HCT116 (cell line): ENCODE measurements at regions not wholly inside any gene's neighbourhood (a gene's known extent, or its start where the extent isn't known, plus 50 kb on each side); places are given as distances from the start of the nearest gene placed in this dataset.

Source experiments
- ATAC-seq: fragments of 200-7000 bp; cut with Tn5 transposase; 2 replicates; pipeline ENCODE4 v1.9.1; 2020; ENCODE audit warnings: mild to moderate bottlenecking, moderate library complexity
- BruUV-seq: library from RNA; stranded (reverse); fragments of 400-500 nt; replicated peaks from 2 replicates; lab custom pipeline; 2021; lab: Mats Ljungman, UMichigan
- CTCF ChIA-PET: fragments of 300-600 bp; sonication (Branson Sonifier 250); formaldehyde crosslinking; loops from one replicate; lab custom pipeline; 2021; ENCODE audit warnings: antibody characterized with exemption; lab: Charles Lee
- POLR2A ChIA-PET: fragments of 300-600, 350-600 bp; sonication (Branson Sonifier 250); formaldehyde crosslinking; loops from one replicate; lab custom pipeline; 2021; ENCODE audit warnings: antibody characterized with exemption; lab: Charles Lee
- RAD21 ChIA-PET, 2 experiments: fragments of 300-600 bp; sonication (Branson Sonifier 250); formaldehyde crosslinking; loops; one replicate each; lab custom pipeline; 2023; ENCODE audit warnings: low total read pairs in 2 of 2; ENCODE audit not compliant: uncharacterized antibody in 2 of 2, unreplicated experiment in 2 of 2, low non-redundant PET in 1 of 2; lab: Charles Lee
- DNase-seq: peaks from one replicate; pipeline ENCODE4 v3.0.0-alpha.2; 2010; ENCODE audit warnings: low read depth, low spot score
- H2AFZ ChIP-seq: fragments of 200-600 bp; shearing (Covaris generic), sonication (generic); 2 replicates; pipeline ENCODE4 v1.6.1; 2017; ENCODE audit warnings: low read depth, mixed run types, mixed read lengths, antibody characterized with exemption, low read length; ENCODE audit not compliant: poor library complexity, severe bottlenecking
- H3K27ac ChIP-seq: 2 replicates; pipeline ENCODE4 v1.5.1; 2012; ENCODE audit warnings: low read depth, low read length
- H3K27me3 ChIP-seq: fragments of 200-600 bp; sonication (generic); 2 replicates; pipeline ENCODE4 v1.6.1; 2016; ENCODE audit warnings: mixed run types, low read length, mixed read lengths; ENCODE audit not compliant: insufficient read depth
- H3K36me3 ChIP-seq, 2 experiments: fragments of 200-500 bp in 1 of 2; fragments of 200-600 bp in 1 of 2; sonication (Bioruptor generic) in 1 of 2; sonication (generic) in 1 of 2; 2 replicates each; pipeline versions ENCODE4 v1.5.1 to v1.6.1; 2014 to 2016; ENCODE audit warnings: low read length in 2 of 2, inconsistent platforms in 1 of 2, mixed read lengths in 1 of 2, mixed run types in 1 of 2; ENCODE audit not compliant: insufficient read depth in 2 of 2, control insufficient read depth in 1 of 2
- H3K4me1 ChIP-seq, 2 experiments: fragments of 200-600 bp in 1 of 2; sonication (generic) in 1 of 2; 2 replicates each; pipeline versions ENCODE4 v1.5.1 to v1.6.1; 2012 to 2017; ENCODE audit warnings: low read length in 2 of 2, inconsistent platforms in 1 of 2, mild to moderate bottlenecking in 1 of 2, mixed read lengths in 1 of 2, mixed run types in 1 of 2, moderate library complexity in 1 of 2; ENCODE audit not compliant: insufficient read depth in 2 of 2, control insufficient read depth in 1 of 2
- H3K4me2 ChIP-seq: fragments of 200-600 bp; sonication (generic); 2 replicates; pipeline ENCODE4 v1.6.1; 2017; ENCODE audit warnings: mixed run types, low read length, mixed read lengths
- H3K4me3 ChIP-seq, 2 experiments: fragments of 200-600 bp in 1 of 2; sonication (generic) in 1 of 2; replicated peaks in 1 of 2; 2 replicates each; pipeline ENCODE4 v1.5.1; 2011 to 2016; ENCODE audit warnings: low read length in 2 of 2, control low read depth in 1 of 2, low read depth in 1 of 2, mild to moderate bottlenecking in 1 of 2, mixed read lengths in 1 of 2, mixed run types in 1 of 2
- H3K79me2 ChIP-seq: fragments of 200-600 bp; sonication (generic); 2 replicates; pipeline ENCODE4 v1.6.1; 2017; ENCODE audit warnings: mild to moderate bottlenecking, mixed run types, low read length, moderate library complexity, mixed read lengths; ENCODE audit not compliant: insufficient read depth
- H3K9ac ChIP-seq: fragments of 200-600 bp; sonication (generic); 2 replicates; pipeline ENCODE4 v1.6.1; 2016; ENCODE audit warnings: low read length, mixed read lengths
- H3K9me2 ChIP-seq: fragments of 200-600 bp; sonication (generic), shearing (Covaris generic); 2 replicates; pipeline ENCODE4 v1.6.1; 2017; ENCODE audit warnings: mixed run types, mild to moderate bottlenecking, moderate library complexity; ENCODE audit not compliant: insufficient read depth
- H3K9me3 ChIP-seq, 2 experiments: fragments of 200-500 bp in 1 of 2; fragments of 200-600 bp in 1 of 2; sonication (Bioruptor generic) in 1 of 2; sonication (generic) in 1 of 2; 2 replicates each; pipeline ENCODE4 v1.6.1; 2014 to 2017; ENCODE audit warnings: low read length in 2 of 2, mixed read lengths in 2 of 2, inconsistent platforms in 1 of 2, low read depth in 1 of 2, mild to moderate bottlenecking in 1 of 2, mixed run types in 1 of 2, moderate library complexity in 1 of 2; ENCODE audit not compliant: control insufficient read depth in 1 of 2, insufficient read depth in 1 of 2
- H4K20me1 ChIP-seq: fragments of 200-600 bp; sonication (generic), shearing (Covaris generic); 2 replicates; pipeline ENCODE4 v1.6.1; 2017; ENCODE audit warnings: mixed run types, mild to moderate bottlenecking, moderate library complexity; ENCODE audit not compliant: insufficient read depth
- CBX3 ChIP-seq: IDR thresholded peaks from 2 replicates; pipeline ENCODE4 v1.6.1; 2012; ENCODE audit warnings: low read depth
- CEBPB ChIP-seq: IDR thresholded peaks from 2 replicates; pipeline ENCODE4 v1.6.1; 2012; ENCODE audit warnings: low read depth
- ELF1 ChIP-seq: IDR thresholded peaks from 2 replicates; pipeline ENCODE4 v1.6.1; 2012; ENCODE audit warnings: low read depth, borderline replicate concordance
- EZH2phosphoT487 ChIP-seq: fragments of 200-600 bp; IDR thresholded peaks from 2 replicates; pipeline ENCODE4 v1.6.1; 2018; ENCODE audit warnings: antibody characterized with exemption, borderline replicate concordance
- FOSL1 ChIP-seq: IDR thresholded peaks from 2 replicates; pipeline ENCODE4 v1.6.1; 2012; ENCODE audit warnings: low read depth
- JUND ChIP-seq: IDR thresholded peaks from 2 replicates; pipeline ENCODE4 v1.6.1; 2012
- POLR2A ChIP-seq: IDR thresholded peaks from 2 replicates; pipeline ENCODE4 v1.7.0; 2011; ENCODE audit warnings: borderline replicate concordance; ENCODE audit not compliant: insufficient read depth, insufficient read length; ENCODE audit errors: extremely low read depth
- POLR2AphosphoS5 ChIP-seq: IDR thresholded peaks from 2 replicates; pipeline ENCODE4 v1.6.1; 2011; ENCODE audit warnings: mild to moderate bottlenecking, low read depth, low read length, moderate library complexity
- RAD21 ChIP-seq: IDR thresholded peaks from 2 replicates; pipeline ENCODE4 v1.6.1; 2012; ENCODE audit warnings: low read depth, mild to moderate bottlenecking
- REST ChIP-seq: IDR thresholded peaks from 2 replicates; pipeline ENCODE4 v1.6.1; 2012; ENCODE audit warnings: low read depth
- SIN3A ChIP-seq: IDR thresholded peaks from 2 replicates; pipeline ENCODE4 v1.6.1; 2012; ENCODE audit warnings: low read depth
- SP1 ChIP-seq: IDR thresholded peaks from 2 replicates; pipeline ENCODE4 v1.6.1; 2012; ENCODE audit warnings: low read depth
- SRF ChIP-seq: IDR thresholded peaks from 2 replicates; pipeline ENCODE4 v1.6.1; 2012; ENCODE audit warnings: low read depth
- TCF7L2 ChIP-seq: IDR thresholded peaks from 2 replicates; pipeline ENCODE4 v1.7.0; 2011; ENCODE audit warnings: borderline replicate concordance, inconsistent platforms; ENCODE audit not compliant: insufficient read depth, insufficient read length; ENCODE audit errors: extremely low read depth
- YY1 ChIP-seq: IDR thresholded peaks from 2 replicates; pipeline ENCODE4 v1.6.1; 2011; ENCODE audit warnings: low read length, low read depth, moderate library complexity, mild to moderate bottlenecking; ENCODE audit not compliant: insufficient replicate concordance; ENCODE audit errors: extremely low read depth
- ZBTB33 ChIP-seq: IDR thresholded peaks from 2 replicates; pipeline ENCODE4 v1.6.1; 2011; ENCODE audit warnings: mild to moderate bottlenecking, low read length, moderate library complexity; ENCODE audit not compliant: insufficient replicate concordance; ENCODE audit errors: extremely low read depth
- ZFX ChIP-seq: fragments of 450-650 bp; IDR thresholded peaks from 2 replicates; pipeline ENCODE4 v1.6.1; 2017
- intact Hi-C: fragments of 100-400 bp; cut with micrococcal nuclease; formaldehyde crosslinking; loops from 2 replicates; pipeline ENCODE4 v1.10.0; 2022
- TF ChIP-seq, protein P1 (sequence below), 3 experiments: fragments of 200-600 bp in 1 of 3; sonication (generic) in 1 of 3; IDR thresholded peaks in 2 of 3; conservative IDR thresholded peaks in 1 of 3; 2 replicates each; pipeline ENCODE4 v1.5.1; 2012 to 2017; ENCODE audit warnings: low read depth in 2 of 3, low read length in 2 of 3, antibody characterized with exemption in 1 of 3, borderline replicate concordance in 1 of 3, control low read depth in 1 of 3, mild to moderate bottlenecking in 1 of 3, mixed read lengths in 1 of 3, mixed run types in 1 of 3, moderate library complexity in 1 of 3; ENCODE audit not compliant: insufficient read depth in 1 of 3

DNA sequence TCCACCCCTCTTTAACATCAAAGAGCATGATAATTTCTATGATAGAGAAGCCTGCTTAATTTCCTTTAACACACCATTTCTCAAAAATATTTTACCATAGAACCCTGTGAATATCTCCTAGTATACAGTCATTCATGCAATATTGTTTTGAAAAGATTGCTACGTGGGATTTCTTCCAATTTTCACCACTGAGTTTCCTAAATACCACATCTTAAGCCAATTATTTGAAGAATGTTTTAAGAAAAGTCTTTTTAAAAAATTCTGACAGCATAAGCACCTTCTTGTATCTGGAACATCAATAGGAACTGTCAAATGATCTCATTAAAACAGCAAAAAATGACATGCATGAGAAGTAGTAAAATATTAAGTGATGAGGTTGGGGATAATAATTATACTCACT, 1126.7 kb downstream of the TUSC7 start:
- POLR2A ChIA-PET, result no interaction called here
- no peak overlapping the region for H2AFZ ChIP-seq
- TF ChIP-seq YY1 (no peak), RAD21 (no peak), ZFX (no peak), POLR2AphosphoS5 (no peak), JUND (no peak), ELF1 (no peak), REST (no peak), ZBTB33 (no peak), CEBPB (no peak), EZH2phosphoT487 (no peak), FOSL1 (no peak), SP1 (no peak), CBX3 (no peak), POLR2A (no peak), SRF (no peak), TCF7L2 (no peak), SIN3A (no peak)
- TF ChIP-seq, protein P1, sequence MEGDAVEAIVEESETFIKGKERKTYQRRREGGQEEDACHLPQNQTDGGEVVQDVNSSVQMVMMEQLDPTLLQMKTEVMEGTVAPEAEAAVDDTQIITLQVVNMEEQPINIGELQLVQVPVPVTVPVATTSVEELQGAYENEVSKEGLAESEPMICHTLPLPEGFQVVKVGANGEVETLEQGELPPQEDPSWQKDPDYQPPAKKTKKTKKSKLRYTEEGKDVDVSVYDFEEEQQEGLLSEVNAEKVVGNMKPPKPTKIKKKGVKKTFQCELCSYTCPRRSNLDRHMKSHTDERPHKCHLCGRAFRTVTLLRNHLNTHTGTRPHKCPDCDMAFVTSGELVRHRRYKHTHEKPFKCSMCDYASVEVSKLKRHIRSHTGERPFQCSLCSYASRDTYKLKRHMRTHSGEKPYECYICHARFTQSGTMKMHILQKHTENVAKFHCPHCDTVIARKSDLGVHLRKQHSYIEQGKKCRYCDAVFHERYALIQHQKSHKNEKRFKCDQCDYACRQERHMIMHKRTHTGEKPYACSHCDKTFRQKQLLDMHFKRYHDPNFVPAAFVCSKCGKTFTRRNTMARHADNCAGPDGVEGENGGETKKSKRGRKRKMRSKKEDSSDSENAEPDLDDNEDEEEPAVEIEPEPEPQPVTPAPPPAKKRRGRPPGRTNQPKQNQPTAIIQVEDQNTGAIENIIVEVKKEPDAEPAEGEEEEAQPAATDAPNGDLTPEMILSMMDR (IDR thresholded peaks at IDR 0.05 in 2 of 3, conservative IDR thresholded peaks at IDR 0.05 in 1 of 3; ENCODE audit: borderline replicate concordance in 1 of 3, insufficient read depth in 1 of 3, low read depth in 2 of 3, low read length in 2 of 3), result no peak
- TF ChIP-seq, all 23 proteins: peak for 0
- Histone ChIP-seq H3K27ac (no peak overlapping the region), H3K9ac (no peak overlapping the region), H3K4me2 (no peak overlapping the region), H3K27me3 (no peaks in the 10 kb centered on the region), H4K20me1 (no peaks in the 10 kb centered on the region), H3K9me2 (no peaks in the 10 kb centered on the region), H3K9me3 (no peaks in the 10 kb centered on the region), H3K79me2 (no peaks in the 10 kb centered on the region), H3K4me3 (no peak overlapping the region), H3K36me3 (no peaks in the 10 kb centered on the region), H3K4me1 (no peaks in the 10 kb centered on the region)
- intact Hi-C loops, result no loop called here
- CTCF ChIA-PET, result no interaction called here
- no peak for DNase-seq
- no TSS peak for BruUV-seq
- no peak for ATAC-seq
- RAD21 ChIA-PET, result no interaction called here
